GM12878 (cell line): ENCODE measurements at regions not wholly inside any gene's neighbourhood (a gene's known extent, or its start where the extent isn't known, plus 50 kb on each side); places are given as distances from the start of the nearest gene placed in this dataset.

ENCODE experiments used
- EZH2 ChIP-seq: IDR thresholded peaks from 2 replicates; pipeline ENCODE4 v1.6.1; 2012; ENCODE audit warnings: low read depth, mild to moderate bottlenecking, control low read depth, inconsistent platforms, low read length, borderline replicate concordance; ENCODE audit not compliant: control insufficient read depth
- SMARCA5 ChIP-seq: fragments of 450-650 bp; IDR thresholded peaks from 2 replicates; pipeline ENCODE4 v1.6.1; 2017; ENCODE audit warnings: mild to moderate bottlenecking
- TF ChIP-seq, protein P1 (sequence below), 3 experiments: IDR thresholded peaks in 2 of 3; conservative IDR thresholded peaks in 1 of 3; 2 replicates each; pipeline ENCODE4 v1.5.1; 2011; ENCODE audit warnings: low read depth in 3 of 3, low read length in 3 of 3, mild to moderate bottlenecking in 3 of 3, control low read depth in 2 of 3, moderate library complexity in 2 of 3, inconsistent platforms in 1 of 3, mixed read lengths in 1 of 3; ENCODE audit not compliant: control insufficient read depth in 2 of 3, insufficient read depth in 1 of 3; ENCODE audit errors: extremely low read depth in 1 of 3
- TF ChIP-seq, protein P2 (sequence below): fragments of 450-650 bp; IDR thresholded peaks from 2 replicates; pipeline ENCODE4 v1.6.1; 2017; ENCODE audit warnings: mild to moderate bottlenecking

DNA sequence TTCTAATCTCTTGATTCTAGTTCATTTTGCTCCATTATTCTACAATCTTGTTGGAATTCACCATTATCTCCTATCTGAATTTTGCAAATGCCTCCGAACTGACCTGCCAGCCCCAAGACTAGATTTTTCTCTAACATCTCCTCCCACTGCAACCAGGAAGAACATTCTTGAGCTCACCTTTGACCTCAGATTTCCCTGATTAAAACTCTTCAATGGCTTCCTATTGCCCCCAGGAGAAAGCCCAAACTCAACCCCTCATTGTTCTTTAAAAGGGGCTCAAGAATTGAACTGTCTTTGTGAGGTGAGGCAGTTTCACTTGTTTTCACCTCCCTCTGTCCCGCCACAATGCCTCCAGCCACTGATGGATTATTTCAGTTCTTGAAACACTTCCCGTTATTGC lies 784.6 kb upstream of the ZEB2 start:
- TF ChIP-seq SMARCA5 (no peak), EZH2 (no peak)
- TF ChIP-seq, protein P1, sequence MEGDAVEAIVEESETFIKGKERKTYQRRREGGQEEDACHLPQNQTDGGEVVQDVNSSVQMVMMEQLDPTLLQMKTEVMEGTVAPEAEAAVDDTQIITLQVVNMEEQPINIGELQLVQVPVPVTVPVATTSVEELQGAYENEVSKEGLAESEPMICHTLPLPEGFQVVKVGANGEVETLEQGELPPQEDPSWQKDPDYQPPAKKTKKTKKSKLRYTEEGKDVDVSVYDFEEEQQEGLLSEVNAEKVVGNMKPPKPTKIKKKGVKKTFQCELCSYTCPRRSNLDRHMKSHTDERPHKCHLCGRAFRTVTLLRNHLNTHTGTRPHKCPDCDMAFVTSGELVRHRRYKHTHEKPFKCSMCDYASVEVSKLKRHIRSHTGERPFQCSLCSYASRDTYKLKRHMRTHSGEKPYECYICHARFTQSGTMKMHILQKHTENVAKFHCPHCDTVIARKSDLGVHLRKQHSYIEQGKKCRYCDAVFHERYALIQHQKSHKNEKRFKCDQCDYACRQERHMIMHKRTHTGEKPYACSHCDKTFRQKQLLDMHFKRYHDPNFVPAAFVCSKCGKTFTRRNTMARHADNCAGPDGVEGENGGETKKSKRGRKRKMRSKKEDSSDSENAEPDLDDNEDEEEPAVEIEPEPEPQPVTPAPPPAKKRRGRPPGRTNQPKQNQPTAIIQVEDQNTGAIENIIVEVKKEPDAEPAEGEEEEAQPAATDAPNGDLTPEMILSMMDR (IDR thresholded peaks at IDR 0.05 in 2 of 3, conservative IDR thresholded peaks at IDR 0.05 in 1 of 3; ENCODE audit: control insufficient read depth in 2 of 3, extremely low read depth in 1 of 3, insufficient read depth in 1 of 3, low read depth in 3 of 3, low read length in 3 of 3) = no peak
- TF ChIP-seq, protein P2, sequence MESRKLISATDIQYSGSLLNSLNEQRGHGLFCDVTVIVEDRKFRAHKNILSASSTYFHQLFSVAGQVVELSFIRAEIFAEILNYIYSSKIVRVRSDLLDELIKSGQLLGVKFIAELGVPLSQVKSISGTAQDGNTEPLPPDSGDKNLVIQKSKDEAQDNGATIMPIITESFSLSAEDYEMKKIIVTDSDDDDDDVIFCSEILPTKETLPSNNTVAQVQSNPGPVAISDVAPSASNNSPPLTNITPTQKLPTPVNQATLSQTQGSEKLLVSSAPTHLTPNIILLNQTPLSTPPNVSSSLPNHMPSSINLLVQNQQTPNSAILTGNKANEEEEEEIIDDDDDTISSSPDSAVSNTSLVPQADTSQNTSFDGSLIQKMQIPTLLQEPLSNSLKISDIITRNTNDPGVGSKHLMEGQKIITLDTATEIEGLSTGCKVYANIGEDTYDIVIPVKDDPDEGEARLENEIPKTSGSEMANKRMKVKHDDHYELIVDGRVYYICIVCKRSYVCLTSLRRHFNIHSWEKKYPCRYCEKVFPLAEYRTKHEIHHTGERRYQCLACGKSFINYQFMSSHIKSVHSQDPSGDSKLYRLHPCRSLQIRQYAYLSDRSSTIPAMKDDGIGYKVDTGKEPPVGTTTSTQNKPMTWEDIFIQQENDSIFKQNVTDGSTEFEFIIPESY = no peak
